ENCODE measurements at regions not wholly inside any gene's neighbourhood (a gene's known extent, or its start where the extent isn't known, plus 50 kb on each side); places are given as distances from the start of the nearest gene placed in this dataset.

DNA sequence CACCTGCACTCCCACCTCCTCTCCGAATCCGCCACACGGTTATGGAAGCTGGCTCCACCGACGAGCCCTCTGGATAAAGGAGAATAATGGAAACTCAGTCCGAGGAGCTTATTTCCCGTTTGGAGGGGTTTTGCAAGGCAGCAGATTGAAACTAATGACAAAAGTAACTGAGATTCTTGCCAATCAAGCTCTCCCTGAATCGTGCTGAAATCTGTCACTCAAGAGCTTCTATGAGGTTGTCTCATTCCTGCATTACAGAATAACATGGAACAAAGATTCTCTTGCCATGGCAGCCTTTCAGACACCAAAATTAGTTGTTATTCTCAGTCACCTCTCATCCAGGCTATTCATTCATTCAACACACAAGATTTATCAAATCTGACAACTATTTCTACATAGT is 405.9 kb downstream of the SOX9 start:
- no peak for DNase-seq

- no peak for DNase-seq
Observed at GRCh38 chr17:72527789-72528188, 407.0 kb downstream of the SOX9 start.

- no peak for DNase-seq
Observed at GRCh38 chr17:72528683-72529082, 407.9 kb downstream of the SOX9 start.

DNA sequence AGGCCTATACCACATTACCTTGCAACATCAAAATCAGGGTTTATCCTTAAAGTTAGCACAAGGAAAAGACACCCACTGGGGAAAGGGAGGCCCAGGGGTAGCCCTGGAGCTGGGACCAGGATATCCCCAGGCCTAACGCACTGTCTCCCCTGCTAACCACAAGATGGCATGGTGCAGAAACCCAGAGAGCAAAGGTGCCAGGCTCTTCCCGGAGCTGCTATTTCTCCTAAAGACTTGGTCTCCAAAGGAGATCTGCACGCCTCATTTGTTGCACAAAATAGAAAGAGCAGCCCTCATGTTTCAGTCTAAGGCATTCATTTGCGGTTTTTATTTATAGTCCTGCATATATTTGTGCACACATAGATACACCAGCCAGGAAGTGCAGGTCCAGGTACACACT is 408.6 kb downstream of the SOX9 start:
- DNase-seq: no peak

DNA sequence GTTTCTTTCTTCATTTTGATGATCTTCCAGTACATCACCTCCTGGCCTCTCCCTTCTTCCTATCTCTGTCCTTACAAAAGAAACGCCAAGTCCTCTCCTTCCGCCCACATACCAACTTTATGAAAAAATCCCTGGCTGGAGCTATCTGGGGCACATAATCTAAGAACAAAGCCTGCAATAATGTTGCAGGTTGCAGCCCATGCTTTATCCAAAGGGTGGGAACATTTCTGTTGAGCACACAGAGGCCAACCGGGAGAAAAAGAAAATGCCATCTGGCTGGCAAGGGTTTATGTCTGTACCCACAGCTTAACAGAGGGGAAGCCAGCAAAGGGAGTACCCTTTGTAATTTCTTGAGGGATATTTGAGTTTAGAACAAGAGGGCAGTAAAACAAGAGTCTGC is 409.6 kb downstream of the SOX9 start:
- DNase-seq: no peak

GRCh38 chr17:72531729-72532128 is 410.9 kb downstream of the SOX9 start:
- peak in 2 of 4 experiments; percentile 8 to 12 for DNase-seq

- no peak for DNase-seq
Observed at GRCh38 chr17:72534265-72534664, 413.4 kb downstream of the SOX9 start.

GRCh38 chr17:72534776-72535175 is 414.0 kb downstream of the SOX9 start:
- no peak for DNase-seq

- no peak for DNase-seq
Observed at GRCh38 chr17:72535346-72535745, 414.5 kb downstream of the SOX9 start.

DNA sequence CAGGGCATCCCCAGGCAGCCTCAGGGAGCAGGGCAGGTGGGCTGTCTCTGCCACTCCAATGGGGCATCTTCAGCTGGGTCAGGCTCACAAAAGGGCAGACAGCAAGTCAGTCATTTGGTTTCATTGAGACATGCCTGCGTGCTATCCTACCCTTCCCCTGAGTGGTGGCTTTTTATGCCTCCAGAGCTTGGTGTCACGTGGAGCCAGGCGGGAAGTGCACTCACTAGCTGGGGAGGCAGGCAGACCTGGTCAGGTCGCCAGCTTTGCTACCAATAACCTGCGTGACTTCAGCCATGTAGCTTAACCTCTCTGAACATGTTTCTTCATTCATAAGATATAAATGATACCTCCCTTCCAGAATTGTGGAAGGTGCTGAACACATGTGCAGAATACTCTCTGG is 415.0 kb downstream of the SOX9 start:
- no peak for DNase-seq

DNA sequence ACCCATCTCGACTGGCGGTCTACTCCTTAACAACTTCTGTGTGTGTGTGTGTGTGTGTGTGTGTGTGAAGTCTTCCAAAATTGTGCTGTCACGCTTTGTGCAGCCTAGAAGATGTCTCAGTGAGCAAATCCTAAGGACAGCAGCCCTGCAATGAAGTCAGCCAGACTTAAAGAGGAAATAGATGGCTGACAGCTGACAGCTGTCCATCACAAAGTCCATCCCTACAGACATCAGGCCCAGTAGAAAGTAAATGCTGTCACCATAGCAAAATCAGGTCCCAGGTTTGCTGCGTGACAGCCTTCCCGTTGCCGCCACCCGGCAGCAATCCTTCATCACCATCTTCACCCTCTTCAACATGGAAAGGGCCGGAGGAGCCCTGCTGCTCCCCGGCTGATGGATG is 416.0 kb downstream of the SOX9 start:
- no peak for DNase-seq

DNA sequence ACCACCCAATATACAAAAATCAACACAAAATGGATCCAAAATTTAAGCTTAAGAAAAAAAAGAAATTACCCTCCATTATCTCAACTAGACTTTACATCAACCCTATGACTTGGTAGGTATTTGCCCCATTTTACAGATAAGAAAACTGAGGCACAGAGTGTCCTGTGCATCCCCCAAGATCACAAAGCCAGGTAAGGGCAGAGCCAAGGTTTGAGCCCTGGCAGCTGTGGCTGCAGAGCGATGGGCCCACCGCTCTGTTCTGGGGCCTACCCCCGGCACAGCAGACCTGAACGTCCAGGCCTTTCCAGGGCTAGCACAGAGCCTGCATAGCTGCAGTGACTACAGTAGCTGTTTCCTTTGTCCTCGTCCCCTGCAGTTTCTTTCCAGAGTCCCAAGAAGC is 417.6 kb downstream of the SOX9 start:
- DNase-seq: no peak

GRCh38 chr17:72538901-72539352 is 418.1 kb downstream of the SOX9 start:
- DNase-seq: no peak

DNA sequence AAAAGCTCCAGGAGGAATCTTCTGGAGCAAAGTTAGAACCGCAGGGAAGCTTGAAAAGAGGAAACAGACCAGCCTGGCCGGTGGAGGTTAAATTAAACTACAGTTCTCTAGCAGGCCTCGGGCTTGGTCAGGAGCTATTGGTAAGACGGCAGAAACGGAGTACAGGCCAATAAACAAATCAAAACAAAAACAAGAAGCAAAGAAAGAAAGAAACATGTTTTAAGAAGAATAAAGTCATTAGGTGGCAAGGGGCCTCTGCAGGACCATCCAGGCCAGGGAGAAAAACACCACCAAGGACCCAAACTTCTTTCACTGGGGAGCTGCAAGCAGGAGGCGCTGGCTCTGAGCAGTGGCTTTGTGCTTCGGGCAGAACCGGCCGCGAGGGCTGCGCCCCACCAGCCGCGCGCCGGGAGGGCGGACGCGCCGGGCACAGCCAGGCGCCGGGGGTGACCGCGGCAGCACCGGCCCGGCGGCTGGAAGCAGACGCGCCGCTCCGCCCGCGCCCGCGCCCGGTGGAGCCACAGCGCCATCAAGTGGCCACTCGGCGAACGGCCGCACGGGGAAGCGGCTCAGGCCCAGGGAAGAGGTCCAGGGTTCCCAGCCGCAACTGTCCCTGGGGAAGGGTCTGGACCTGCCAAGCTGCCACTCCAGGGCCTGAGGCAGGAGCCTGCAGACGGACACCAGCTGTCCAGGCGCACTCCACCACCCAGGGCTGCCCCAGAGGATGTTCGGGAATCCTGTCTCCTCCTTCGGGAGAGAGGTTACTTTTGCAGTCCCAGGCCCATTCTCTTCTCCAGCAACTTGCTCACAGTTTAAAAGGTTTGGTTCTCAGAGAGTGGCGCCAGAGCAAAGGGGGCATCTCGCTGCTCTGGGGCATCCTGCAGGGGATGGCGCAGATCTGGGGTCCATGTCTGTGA is 419.4 kb downstream of the SOX9 start:
- DNase-seq: peak; percentile 50 to 85 (median 78)

DNA sequence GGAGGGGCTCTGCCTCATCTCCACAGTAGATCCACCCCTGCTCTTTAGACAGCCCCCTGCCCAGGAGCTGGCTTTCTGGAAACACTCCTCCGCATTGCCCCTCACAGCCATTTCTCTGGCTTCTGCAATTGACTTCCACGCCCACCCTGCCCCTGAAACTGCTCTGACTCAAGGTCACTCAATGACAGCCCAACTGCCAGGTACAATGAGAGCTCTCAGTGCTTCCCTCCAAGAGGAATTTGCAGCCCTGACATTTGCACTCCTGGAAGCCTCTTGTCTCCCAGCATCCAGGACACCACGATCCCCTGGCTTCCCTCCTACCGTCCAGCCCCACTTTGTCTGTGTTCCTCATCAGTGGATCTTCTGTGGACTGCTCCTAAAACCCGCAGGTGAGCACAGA is 421.5 kb downstream of the SOX9 start:
- no peak for DNase-seq

GRCh38 chr17:72545766-72546165 is 424.9 kb downstream of the SOX9 start:
- no peak for DNase-seq

- DNase-seq: no peak
Observed at GRCh38 chr17:72553051-72553755, 432.4 kb downstream of the SOX9 start.

DNA sequence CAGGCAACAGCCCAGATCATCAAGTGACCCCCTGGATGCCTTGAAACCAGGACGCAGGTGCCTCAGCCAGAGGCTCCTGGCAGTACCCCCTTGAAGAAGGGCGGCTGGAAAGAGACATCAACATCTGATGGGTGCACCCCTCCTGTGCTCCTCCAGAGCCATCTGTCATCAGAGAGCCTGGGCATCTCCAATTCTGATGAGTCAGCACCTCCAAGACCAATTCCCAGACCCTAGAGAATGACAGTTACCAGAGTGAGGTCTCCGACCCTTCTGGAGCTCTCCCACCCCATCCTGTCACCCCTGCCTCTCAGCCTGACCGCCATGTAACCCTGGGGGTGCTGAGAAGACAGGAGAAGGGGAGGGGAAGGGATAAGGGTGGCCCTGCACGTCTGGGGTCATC is 433.7 kb downstream of the SOX9 start:
- DNase-seq: no peak

DNA sequence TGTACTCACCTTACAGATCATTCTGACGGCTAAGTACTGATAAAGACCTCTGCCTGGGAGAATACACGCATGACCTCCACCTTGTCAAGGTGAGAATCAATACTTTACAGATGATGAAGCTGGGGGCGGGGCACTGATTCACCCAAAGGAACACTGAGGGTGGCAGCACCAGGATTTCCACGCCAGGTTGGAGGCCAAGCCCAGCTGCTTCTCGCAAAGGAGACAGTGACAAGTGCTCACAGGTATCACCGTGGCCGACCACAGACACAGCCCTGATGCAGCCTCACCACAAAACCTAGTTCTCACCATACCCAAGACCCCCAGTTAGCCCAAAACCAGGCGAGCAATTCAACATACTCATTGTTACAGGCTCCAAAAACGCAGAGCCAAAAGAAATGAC is 434.2 kb downstream of the SOX9 start:
- no peak for DNase-seq

DNA sequence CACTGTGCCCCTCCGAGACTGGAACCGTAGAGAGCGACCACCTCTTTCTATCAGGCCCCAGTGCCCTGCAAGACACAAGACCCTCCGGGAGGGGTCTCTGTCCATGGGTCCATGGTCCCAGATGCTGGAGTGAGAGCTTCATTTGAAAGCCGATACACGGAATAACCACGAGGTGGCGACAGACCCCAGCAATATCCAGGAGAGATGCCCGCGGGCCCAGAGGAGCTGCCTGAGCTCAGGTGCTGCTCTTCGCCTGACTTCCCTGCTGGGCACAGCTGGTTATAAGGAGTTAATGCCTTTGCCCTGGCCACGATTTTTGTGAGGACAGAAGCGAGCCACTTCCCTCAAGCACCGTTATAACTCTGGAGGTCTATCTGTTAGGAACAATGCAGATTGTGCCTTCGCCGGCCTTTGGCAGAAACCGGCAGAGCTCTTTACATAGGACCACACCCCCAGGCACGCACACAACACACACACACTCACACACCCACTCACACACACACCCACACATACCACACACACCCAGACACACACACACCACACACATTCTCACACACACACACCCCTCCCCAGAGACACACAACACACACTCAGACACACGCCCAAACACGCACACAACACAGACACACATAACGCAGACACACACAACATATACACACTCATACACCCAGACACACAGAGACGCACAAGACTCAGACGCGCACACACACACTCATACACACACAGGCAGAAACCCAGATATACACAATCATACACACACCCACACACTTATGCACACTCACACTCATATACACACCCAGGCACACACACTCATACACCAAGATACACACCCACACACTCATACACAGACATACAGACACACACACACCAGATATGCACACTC is 436.4 kb downstream of the SOX9 start:
- DNase-seq: peak; percentile 64 to 74 (median 70)

DNA sequence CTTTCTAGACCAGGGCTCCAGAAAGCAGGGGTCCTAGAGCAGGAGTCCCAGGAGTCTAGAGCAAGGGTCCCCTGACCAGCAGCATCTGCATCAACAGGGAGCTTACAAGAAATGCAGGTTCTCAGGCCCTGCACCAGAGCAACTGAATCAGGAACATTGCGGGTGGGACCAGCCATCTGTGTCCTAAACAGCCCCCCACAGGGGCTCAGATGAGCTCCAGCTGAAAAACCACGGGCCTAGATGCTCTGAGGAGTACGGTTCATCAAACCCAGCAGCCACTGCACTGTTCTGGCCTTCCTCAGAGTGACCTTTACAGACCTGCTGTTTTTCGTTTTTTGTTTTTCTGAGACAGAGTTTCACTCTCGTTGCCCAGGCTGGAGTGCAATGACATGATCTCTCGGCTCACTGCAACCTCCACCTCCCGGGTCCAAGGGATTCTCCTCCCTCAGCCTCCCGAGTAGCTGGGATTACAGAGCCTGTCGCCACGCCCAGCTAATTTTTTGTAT is 438.2 kb downstream of the SOX9 start:
- DNase-seq: no peak

All from suppressor macrophage (primary cell).